ENCODE measurements at regions not wholly inside any gene's neighbourhood (a gene's known extent, or its start where the extent isn't known, plus 50 kb on each side); places are given as distances from the start of the nearest gene placed in this dataset.

DNA sequence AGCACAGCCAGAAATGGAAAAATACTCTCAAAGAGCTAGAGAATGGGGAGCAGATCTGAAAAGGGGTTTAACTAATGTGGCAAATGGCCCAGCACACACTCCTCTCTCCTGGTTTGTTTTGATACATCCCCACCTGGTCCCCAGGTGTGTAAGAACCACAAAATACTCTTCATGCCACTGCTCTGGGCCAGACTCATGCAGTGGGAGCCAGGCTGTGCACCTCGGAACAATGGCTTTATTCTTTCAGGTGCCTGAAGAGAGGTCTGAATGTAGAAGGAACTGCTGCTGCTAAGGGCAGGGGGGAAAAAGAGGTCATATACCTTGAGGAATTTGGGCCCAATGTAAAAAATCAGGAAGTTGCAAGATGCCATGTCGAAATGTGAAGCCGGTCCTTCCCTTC, 123.9 kb upstream of the ADAMTSL1 start:
- no peak overlapping the region for H4K5ac ChIP-seq (ENCODE audit: insufficient read length, low read depth, low read length)

More for the DNA sequence above, 123.9 kb upstream of the ADAMTSL1 start:
- Histone ChIP-seq H2BK12ac (ENCODE audit: insufficient read length, low read depth, low read length) (no peak overlapping the region), H2BK20ac (ENCODE audit: low read depth, low read length, poor library complexity, severe bottlenecking) (no peak overlapping the region), H2BK120ac (ENCODE audit: low read depth, low read length, poor library complexity, severe bottlenecking) (no peak overlapping the region), H3K9ac (ENCODE audit: extremely low read depth, insufficient read length, low read length) (peak overlapping the region; percentile 14), H3K9me3 (ENCODE audit: control insufficient read depth, low read depth, low read length) (no peaks in the 10 kb centered on the region), H3K23ac (ENCODE audit: insufficient read length, low read depth, low read length) (no peak overlapping the region), H3K56ac (ENCODE audit: insufficient read length, low read depth, low read length) (no peak overlapping the region), H2BK15ac (ENCODE audit: low read depth, low read length) (no peak overlapping the region), H3K14ac (ENCODE audit: insufficient read depth, low read length) (no peak overlapping the region), H3K18ac (ENCODE audit: insufficient read length, low read depth, low read length) (no peak overlapping the region), H4K8ac (replicated peaks; ENCODE audit: insufficient read length, low read depth, low read length) (no peak overlapping the region), H3K4ac (ENCODE audit: low read depth, low read length) (no peak overlapping the region), H3K4me2 (ENCODE audit: insufficient read depth, insufficient read length, low read length) (no peak overlapping the region), H3K27ac (ENCODE audit: insufficient read length, low read depth, low read length) (no peak overlapping the region), H4K20me1 (ENCODE audit: control insufficient read depth, insufficient read depth, insufficient read length) (no peaks in the 10 kb centered on the region), H3K79me2 (ENCODE audit: insufficient read depth, low read length) (no peaks in the 10 kb centered on the region), H3K4me1 (ENCODE audit: insufficient read depth, low read length) (no peaks in the 10 kb centered on the region), H4K91ac (ENCODE audit: insufficient read length, low read depth, low read length) (no peak overlapping the region), H3K23me2 (ENCODE audit: insufficient read length, low read depth, low read length, poor library complexity, severe bottlenecking) (no peaks in the 10 kb centered on the region), H3K79me1 (ENCODE audit: insufficient read depth, low read depth, low read length, poor library complexity, severe bottlenecking) (no peaks in the 10 kb centered on the region), H2AFZ (ENCODE audit: low read length) (no peak overlapping the region), H3K27me3 (ENCODE audit: insufficient read depth, low read length) (no peaks in the 10 kb centered on the region), H3T11ph (ENCODE audit: low read length) (no peak overlapping the region), H2AK5ac (ENCODE audit: insufficient read length, low read length) (no peak overlapping the region), H2BK5ac (ENCODE audit: insufficient read length, low read length) (no peak overlapping the region)
- no peak overlapping the region for H3K4me3 Mint-ChIP-seq
- no peaks in the 10 kb centered on the region for H3K27me3 Mint-ChIP-seq (ENCODE audit: low read depth)
- no peak for TF ChIP-seq CTCF (conservative IDR thresholded peaks at IDR 0.05)
- no peak for DNase-seq
- no peaks in the 10 kb centered on the region for H3K9me3 Mint-ChIP-seq
- H3K36me3 Mint-ChIP-seq (ENCODE audit: insufficient read depth in 1 of 3, low read depth in 3 of 3), result no peaks in the 10 kb centered on the region
- H3K4me1 Mint-ChIP-seq, result peaks cover 4% of the 10 kb centered on the region in 2 experiments; a peak in 3 of 4 replicates
- no CpG with 5 or more reads among the region's 3 CpGs for WGBS (ENCODE audit: extremely low coverage, insufficient read length, low lambda C conversion rate)
- no peak overlapping the region for H3K27ac Mint-ChIP-seq
